ENCODE measurements at regions not wholly inside any gene's neighbourhood (a gene's known extent, or its start where the extent isn't known, plus 50 kb on each side); places are given as distances from the start of the nearest gene placed in this dataset.

DNA sequence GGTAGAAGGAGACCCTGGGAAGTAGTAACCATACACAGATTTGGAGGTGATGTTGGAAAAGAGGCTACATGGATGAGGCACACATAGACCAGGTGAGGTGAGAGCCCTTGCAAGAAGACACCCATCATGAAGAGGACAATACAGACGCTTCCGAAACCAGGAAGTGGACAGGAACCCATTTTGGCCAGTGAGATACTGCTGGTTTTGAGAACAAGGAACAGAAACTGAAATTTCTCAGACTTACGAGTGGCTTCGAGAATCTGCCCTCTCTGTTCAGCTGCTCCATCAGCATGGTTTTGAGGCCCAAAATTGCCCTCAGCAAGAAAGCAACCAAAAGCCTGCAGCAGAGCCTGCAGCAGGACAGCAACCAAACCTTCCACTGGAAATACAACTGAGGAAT is 479.1 kb upstream of the NRXN1 start:
- CTCF ChIA-PET: no interaction called here
- Histone ChIP-seq H2AFZ (no peak overlapping the region), H3K36me3 (ENCODE audit: low read depth) (no peaks in the 10 kb centered on the region), H3K4me2 (no peak overlapping the region), H4K20me1 (ENCODE audit: insufficient read depth) (no peaks in the 10 kb centered on the region), H3F3A (ENCODE audit: insufficient read depth, low read depth) (no peaks in the 10 kb centered on the region), H3K9me3 (ENCODE audit: insufficient read depth, low read depth) (no peaks in the 10 kb centered on the region), H3K4me1 (replicated peaks; ENCODE audit: insufficient read depth) (no peaks in the 10 kb centered on the region), H3K9me2 (ENCODE audit: insufficient read depth) (no peaks in the 10 kb centered on the region), H3K4me3 (no peak overlapping the region), H3K27ac (no peak overlapping the region), H3K79me2 (ENCODE audit: low read depth) (no peaks in the 10 kb centered on the region), H3K27me3 (ENCODE audit: insufficient read depth, low read depth) (no peaks in the 10 kb centered on the region)
- BruUV-seq (replicated peaks): no TSS peak
- TF ChIP-seq, protein P1, sequence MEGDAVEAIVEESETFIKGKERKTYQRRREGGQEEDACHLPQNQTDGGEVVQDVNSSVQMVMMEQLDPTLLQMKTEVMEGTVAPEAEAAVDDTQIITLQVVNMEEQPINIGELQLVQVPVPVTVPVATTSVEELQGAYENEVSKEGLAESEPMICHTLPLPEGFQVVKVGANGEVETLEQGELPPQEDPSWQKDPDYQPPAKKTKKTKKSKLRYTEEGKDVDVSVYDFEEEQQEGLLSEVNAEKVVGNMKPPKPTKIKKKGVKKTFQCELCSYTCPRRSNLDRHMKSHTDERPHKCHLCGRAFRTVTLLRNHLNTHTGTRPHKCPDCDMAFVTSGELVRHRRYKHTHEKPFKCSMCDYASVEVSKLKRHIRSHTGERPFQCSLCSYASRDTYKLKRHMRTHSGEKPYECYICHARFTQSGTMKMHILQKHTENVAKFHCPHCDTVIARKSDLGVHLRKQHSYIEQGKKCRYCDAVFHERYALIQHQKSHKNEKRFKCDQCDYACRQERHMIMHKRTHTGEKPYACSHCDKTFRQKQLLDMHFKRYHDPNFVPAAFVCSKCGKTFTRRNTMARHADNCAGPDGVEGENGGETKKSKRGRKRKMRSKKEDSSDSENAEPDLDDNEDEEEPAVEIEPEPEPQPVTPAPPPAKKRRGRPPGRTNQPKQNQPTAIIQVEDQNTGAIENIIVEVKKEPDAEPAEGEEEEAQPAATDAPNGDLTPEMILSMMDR (conservative IDR thresholded peaks at IDR 0.05): no peak
- TF ChIP-seq EZH2 (IDR thresholded peaks at IDR 0.05; ENCODE audit: low read depth): no peak
- POLR2A ChIA-PET (ENCODE audit: unreplicated experiment): no interaction called here
- intact Hi-C loops (cut with micrococcal nuclease; ENCODE audit: unreplicated experiment): no loop called here
- DNase-seq: no peak

DNA sequence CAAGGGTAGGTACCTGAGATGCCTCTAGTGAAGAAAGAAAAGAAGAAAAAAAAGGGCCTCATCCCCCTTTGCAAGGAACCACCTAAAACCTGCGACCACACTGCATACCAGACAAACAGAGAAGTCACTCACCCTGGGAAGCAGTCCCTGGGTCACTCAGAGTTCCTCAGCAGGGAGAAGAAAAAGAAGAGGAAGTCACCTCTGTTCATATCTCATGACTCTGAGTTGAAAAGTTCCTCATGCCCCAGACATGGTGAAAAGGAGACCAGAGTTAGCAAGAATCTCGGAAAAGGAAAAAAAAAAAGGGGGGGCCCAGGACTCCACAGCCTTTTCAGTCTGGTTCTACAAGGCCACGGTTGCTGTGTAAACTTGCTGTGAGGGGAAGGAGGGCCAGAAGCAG is 478.4 kb upstream of the NRXN1 start:
- H3K9me2 ChIP-seq (ENCODE audit: insufficient read depth): no peaks in the 10 kb centered on the region
- no peaks in the 10 kb centered on the region for H3K27me3 ChIP-seq (ENCODE audit: insufficient read depth, low read depth)
- POLR2A ChIA-PET (ENCODE audit: unreplicated experiment): no interaction called here
- no peak overlapping the region for H2AFZ ChIP-seq
- H3F3A ChIP-seq (ENCODE audit: insufficient read depth, low read depth): no peaks in the 10 kb centered on the region
- H3K79me2 ChIP-seq (ENCODE audit: low read depth): no peaks in the 10 kb centered on the region
- H4K20me1 ChIP-seq (ENCODE audit: insufficient read depth): no peaks in the 10 kb centered on the region
- H3K4me1 ChIP-seq (replicated peaks; ENCODE audit: insufficient read depth): no peaks in the 10 kb centered on the region
- H3K9me3 ChIP-seq (ENCODE audit: insufficient read depth, low read depth): no peaks in the 10 kb centered on the region
- no peak overlapping the region for H3K4me3 ChIP-seq
- no peak for DNase-seq
- BruUV-seq (replicated peaks): no TSS peak
- TF ChIP-seq EZH2 (IDR thresholded peaks at IDR 0.05; ENCODE audit: low read depth): no peak
- TF ChIP-seq, protein P1 (conservative IDR thresholded peaks at IDR 0.05): no peak
- H3K27ac ChIP-seq: no peak overlapping the region
- no peak overlapping the region for H3K4me2 ChIP-seq
- intact Hi-C loops (cut with micrococcal nuclease; ENCODE audit: unreplicated experiment): no loop called here
- CTCF ChIA-PET: no interaction called here
- H3K36me3 ChIP-seq (ENCODE audit: low read depth): no peaks in the 10 kb centered on the region

DNA sequence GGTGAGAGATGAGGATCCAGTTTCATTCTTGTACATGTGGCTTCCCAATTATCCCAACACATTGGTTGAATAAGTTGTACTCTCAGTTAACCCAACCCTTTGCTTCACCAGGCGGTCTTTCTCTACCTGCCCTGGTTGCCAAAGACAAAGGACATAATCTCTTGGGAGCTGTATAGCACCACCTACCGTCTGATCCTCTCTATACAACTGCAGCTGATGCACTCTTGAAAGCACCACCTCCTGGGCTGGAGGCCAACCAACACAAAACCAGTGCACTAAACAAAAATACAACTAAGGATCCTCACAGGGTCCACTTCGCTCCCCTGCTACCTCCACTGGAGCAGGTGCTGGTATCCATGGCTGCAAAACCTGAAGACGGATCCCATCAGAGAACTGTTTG is 473.6 kb upstream of the NRXN1 start:
- Histone ChIP-seq H3K4me2 (no peak overlapping the region), H3K9me2 (ENCODE audit: insufficient read depth) (no peaks in the 10 kb centered on the region), H2AFZ (no peak overlapping the region), H3F3A (ENCODE audit: insufficient read depth, low read depth) (no peaks in the 10 kb centered on the region), H3K4me3 (no peak overlapping the region), H3K27me3 (ENCODE audit: insufficient read depth, low read depth) (no peaks in the 10 kb centered on the region), H4K20me1 (ENCODE audit: insufficient read depth) (no peaks in the 10 kb centered on the region), H3K79me2 (ENCODE audit: low read depth) (no peaks in the 10 kb centered on the region), H3K9me3 (ENCODE audit: insufficient read depth, low read depth) (0 out of 2 replicates have a peak, but pooled peaks cover 3% of the 10 kb centered on the region), H3K4me1 (replicated peaks; ENCODE audit: insufficient read depth) (no peaks in the 10 kb centered on the region), H3K27ac (no peak overlapping the region), H3K36me3 (ENCODE audit: low read depth) (no peaks in the 10 kb centered on the region)
- TF ChIP-seq EZH2 (IDR thresholded peaks at IDR 0.05; ENCODE audit: low read depth): no peak
- TF ChIP-seq, protein P1 (conservative IDR thresholded peaks at IDR 0.05): no peak
- intact Hi-C loops (cut with micrococcal nuclease; ENCODE audit: unreplicated experiment): no loop called here
- CTCF ChIA-PET: no interaction called here
- no TSS peak for BruUV-seq (replicated peaks)
- no peak for DNase-seq
- POLR2A ChIA-PET (ENCODE audit: unreplicated experiment): no interaction called here

Data from PC-9 (cell line).